GM23338 (cell line): ENCODE measurements at regions not wholly inside any gene's neighbourhood (a gene's known extent, or its start where the extent isn't known, plus 50 kb on each side); places are given as distances from the start of the nearest gene placed in this dataset.
A peak's percentile ranks its signal among the peaks of the same experiment; 100 is the strongest.

Experiments used
- ATAC-seq: fragments of 200-7000 bp; cut with Tn5 transposase; 3 replicates; pipeline ENCODE4 v1.9.1; 2020
- DNase-seq: peaks from one replicate; pipeline ENCODE4 v3.0.0-alpha.2; 2015; ENCODE audit warnings: low spot score
- H2AFZ ChIP-seq: fragments of 200-600 bp; sonication (generic); 2 replicates; pipeline ENCODE4 v1.8.0; 2016; ENCODE audit warnings: antibody characterized with exemption, mild to moderate bottlenecking, moderate library complexity
- H3F3A ChIP-seq: fragments of 200-600 bp; sonication (generic); replicated peaks from 2 replicates; pipeline ENCODE4 v1.8.0; 2017; ENCODE audit warnings: antibody characterized with exemption, mixed run types, low read depth
- H3K27ac ChIP-seq: fragments of 200-600 bp; sonication (generic); 2 replicates; pipeline ENCODE4 v1.6.1; 2016; ENCODE audit warnings: low read depth
- H3K27me3 ChIP-seq: fragments of 200-600 bp; sonication (generic); 2 replicates; pipeline ENCODE4 v1.8.0; 2016; ENCODE audit warnings: mild to moderate bottlenecking, mixed run types, moderate library complexity; ENCODE audit not compliant: insufficient read depth
- H3K36me3 ChIP-seq: fragments of 200-600 bp; sonication (generic); 2 replicates; pipeline ENCODE4 v1.8.0; 2016; ENCODE audit warnings: mild to moderate bottlenecking; ENCODE audit not compliant: insufficient read depth
- H3K4me1 ChIP-seq: fragments of 200-600 bp; sonication (generic); 2 replicates; pipeline ENCODE4 v1.8.0; 2016; ENCODE audit warnings: mild to moderate bottlenecking, moderate library complexity; ENCODE audit not compliant: insufficient read depth
- H3K4me2 ChIP-seq: fragments of 200-600 bp; sonication (generic); 2 replicates; pipeline ENCODE4 v1.7.1; 2017; ENCODE audit warnings: mixed run types
- H3K4me3 ChIP-seq: fragments of 200-600 bp; sonication (generic); 2 replicates; pipeline ENCODE4 v1.6.1; 2016; ENCODE audit warnings: mixed run types
- H3K79me2 ChIP-seq: fragments of 200-600 bp; sonication (generic); replicated peaks from 2 replicates; pipeline ENCODE4 v1.8.0; 2017; ENCODE audit warnings: mild to moderate bottlenecking; ENCODE audit not compliant: insufficient read depth
- H3K9me2 ChIP-seq: fragments of 200-600 bp; sonication (generic); 2 replicates; pipeline ENCODE4 v1.8.0; 2017; ENCODE audit not compliant: insufficient read depth
- H4K20me1 ChIP-seq: fragments of 200-600 bp; sonication (generic); replicated peaks from 2 replicates; pipeline ENCODE4 v1.8.0; 2017; ENCODE audit warnings: mild to moderate bottlenecking; ENCODE audit not compliant: insufficient read depth
- H3K27ac Mint-ChIP-seq: 2 replicates; pipeline ENCODE4 v1.8.0; 2020; ENCODE audit warnings: inconsistent platforms, mild to moderate bottlenecking, moderate library complexity, mixed read lengths
- H3K27me3 Mint-ChIP-seq: 3 replicates; pipeline ENCODE4 v1.8.0; 2022; ENCODE audit warnings: low read depth, mild to moderate bottlenecking, moderate library complexity, mixed read lengths, inconsistent platforms; ENCODE audit not compliant: insufficient read depth, poor library complexity
- H3K36me3 Mint-ChIP-seq: 3 replicates; pipeline ENCODE4 v1.8.0; 2021; ENCODE audit warnings: low read depth, mild to moderate bottlenecking, inconsistent platforms, moderate library complexity, mixed read lengths
- H3K4me1 Mint-ChIP-seq: 3 replicates; pipeline ENCODE4 v1.8.0; 2020; ENCODE audit warnings: mild to moderate bottlenecking, inconsistent platforms, mixed read lengths
- H3K4me3 Mint-ChIP-seq: 3 replicates; pipeline ENCODE4 v1.8.0; 2021; ENCODE audit warnings: moderate library complexity, mild to moderate bottlenecking, inconsistent platforms, mixed read lengths
- H3K9me3 Mint-ChIP-seq: 3 replicates; pipeline ENCODE4 v1.8.0; 2020; ENCODE audit warnings: moderate library complexity, mild to moderate bottlenecking, inconsistent platforms, mixed read lengths
- CREB1 ChIP-seq: fragments of 250-450 bp; sonication (Bioruptor Pico); IDR thresholded peaks from 2 replicates; pipeline ENCODE4 v1.5.0; 2020; ENCODE audit warnings: low read depth, mild to moderate bottlenecking, moderate library complexity
- EZH2 ChIP-seq: fragments of 200-600 bp; sonication (generic); IDR thresholded peaks from one replicate; pipeline ENCODE4 v1.8.0; 2017; ENCODE audit warnings: antibody characterized with exemption, mild to moderate bottlenecking, low read depth; ENCODE audit not compliant: unreplicated experiment
- EZH2phosphoT487 ChIP-seq: fragments of 200-600 bp; sonication (generic); IDR thresholded peaks from one replicate; pipeline ENCODE4 v1.8.1; 2018; ENCODE audit warnings: antibody characterized with exemption; ENCODE audit not compliant: unreplicated experiment
- JUNB ChIP-seq: IDR thresholded peaks from one replicate; pipeline ENCODE4 v1.6.1; 2016; ENCODE audit warnings: antibody characterized with exemption; ENCODE audit not compliant: unreplicated experiment
- NANOG ChIP-seq: IDR thresholded peaks from 2 replicates; pipeline ENCODE4 v1.6.1; 2016; ENCODE audit warnings: antibody characterized with exemption, borderline replicate concordance
- POLR2AphosphoS5 ChIP-seq: IDR thresholded peaks from 2 replicates; pipeline ENCODE4 v1.6.1; 2016; ENCODE audit warnings: antibody characterized with exemption, low read depth
- STAT1 ChIP-seq: IDR thresholded peaks from one replicate; pipeline ENCODE4 v1.6.1; 2016; ENCODE audit warnings: antibody characterized with exemption; ENCODE audit not compliant: unreplicated experiment
- ZNF114 ChIP-seq: fragments of 250-450 bp; sonication (Bioruptor Pico); IDR thresholded peaks from 2 replicates; pipeline ENCODE4 v1.5.0; 2020; ENCODE audit warnings: mild to moderate bottlenecking, moderate library complexity
- ZNF331 ChIP-seq: fragments of 250-450 bp; sonication (Bioruptor Pico); IDR thresholded peaks from 2 replicates; pipeline ENCODE4 v1.5.0; 2020; ENCODE audit warnings: low read depth, mild to moderate bottlenecking, moderate library complexity
- TF ChIP-seq, protein P1 (sequence below): IDR thresholded peaks from one replicate; pipeline ENCODE4 v1.6.1; 2018; ENCODE audit warnings: antibody characterized with exemption; ENCODE audit not compliant: unreplicated experiment
- TF ChIP-seq, protein P2 (sequence below): fragments of 250-450 bp; sonication (Bioruptor Pico); IDR thresholded peaks from 2 replicates; pipeline ENCODE4 v1.5.0; 2020; ENCODE audit warnings: mild to moderate bottlenecking, moderate library complexity
- TF ChIP-seq, protein P3 (sequence below), 2 experiments: fragments of 200-600 bp in 1 of 2; sonication (generic) in 1 of 2; conservative IDR thresholded peaks; 2 replicates each; pipeline versions ENCODE4 v1.5.1 to v1.6.1; 2016 to 2017; ENCODE audit warnings: antibody characterized with exemption in 2 of 2, low read depth in 2 of 2, mild to moderate bottlenecking in 2 of 2, moderate library complexity in 1 of 2
- TF ChIP-seq, protein P4 (sequence below): IDR thresholded peaks from 2 replicates; pipeline ENCODE4 v1.6.1; 2016; ENCODE audit warnings: antibody characterized with exemption

DNA sequence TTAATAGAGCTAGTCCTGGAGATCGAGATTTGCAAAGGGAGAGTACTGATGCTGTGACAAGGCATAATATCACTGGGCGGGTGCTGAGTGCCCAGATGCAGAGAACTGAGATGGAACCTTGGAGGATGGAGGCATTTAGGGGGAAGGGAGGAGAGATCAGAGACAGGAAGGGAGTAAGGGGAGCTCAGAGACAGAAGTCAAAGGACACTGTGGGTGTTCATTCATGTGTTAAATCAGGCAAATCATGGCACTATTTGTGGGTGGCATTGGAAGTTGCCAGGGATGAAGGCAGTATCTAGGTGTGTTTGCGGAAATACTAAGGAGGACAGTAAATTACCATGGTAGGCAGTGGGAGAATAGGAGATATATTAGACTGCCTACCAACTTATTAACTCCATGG, 135.0 kb downstream of the RBM46 start:
- Histone ChIP-seq H2AFZ (0 out of 2 replicates have a peak overlapping the region, but pooled peaks have one; percentile 38), H3K4me1 (peaks cover 30% of the 10 kb centered on the region), H3K79me2 (no peaks in the 10 kb centered on the region), H3F3A (no peaks in the 10 kb centered on the region), H3K9me2 (peaks cover 15% of the 10 kb centered on the region), H3K27ac (no peak overlapping the region), H3K4me2 (peak overlapping the region; percentile 6; the same call in 1 of the 2 replicates), H3K36me3 (no peaks in the 10 kb centered on the region), H3K27me3 (no peaks in the 10 kb centered on the region), H3K4me3 (no peak overlapping the region), H4K20me1 (no peaks in the 10 kb centered on the region)
- Mint-ChIP-seq H3K36me3 (no peaks in the 10 kb centered on the region), H3K9me3 (no peaks in the 10 kb centered on the region), H3K4me3 (no peak overlapping the region), H3K27me3 (no peaks in the 10 kb centered on the region), H3K4me1 (peaks cover 34% of the 10 kb centered on the region), H3K27ac (peak overlapping the region; percentile 8; the same call in 1 of the 2 replicates)
- TF ChIP-seq STAT1 (no peak), ZNF331 (no peak), CREB1 (CRISPR knock-in tag) (no peak), EZH2phosphoT487 (no peak), JUNB (no peak), NANOG (peak; percentile 80), POLR2AphosphoS5 (no peak), EZH2 (no peak), ZNF114 (no peak)
- TF ChIP-seq, protein P1, sequence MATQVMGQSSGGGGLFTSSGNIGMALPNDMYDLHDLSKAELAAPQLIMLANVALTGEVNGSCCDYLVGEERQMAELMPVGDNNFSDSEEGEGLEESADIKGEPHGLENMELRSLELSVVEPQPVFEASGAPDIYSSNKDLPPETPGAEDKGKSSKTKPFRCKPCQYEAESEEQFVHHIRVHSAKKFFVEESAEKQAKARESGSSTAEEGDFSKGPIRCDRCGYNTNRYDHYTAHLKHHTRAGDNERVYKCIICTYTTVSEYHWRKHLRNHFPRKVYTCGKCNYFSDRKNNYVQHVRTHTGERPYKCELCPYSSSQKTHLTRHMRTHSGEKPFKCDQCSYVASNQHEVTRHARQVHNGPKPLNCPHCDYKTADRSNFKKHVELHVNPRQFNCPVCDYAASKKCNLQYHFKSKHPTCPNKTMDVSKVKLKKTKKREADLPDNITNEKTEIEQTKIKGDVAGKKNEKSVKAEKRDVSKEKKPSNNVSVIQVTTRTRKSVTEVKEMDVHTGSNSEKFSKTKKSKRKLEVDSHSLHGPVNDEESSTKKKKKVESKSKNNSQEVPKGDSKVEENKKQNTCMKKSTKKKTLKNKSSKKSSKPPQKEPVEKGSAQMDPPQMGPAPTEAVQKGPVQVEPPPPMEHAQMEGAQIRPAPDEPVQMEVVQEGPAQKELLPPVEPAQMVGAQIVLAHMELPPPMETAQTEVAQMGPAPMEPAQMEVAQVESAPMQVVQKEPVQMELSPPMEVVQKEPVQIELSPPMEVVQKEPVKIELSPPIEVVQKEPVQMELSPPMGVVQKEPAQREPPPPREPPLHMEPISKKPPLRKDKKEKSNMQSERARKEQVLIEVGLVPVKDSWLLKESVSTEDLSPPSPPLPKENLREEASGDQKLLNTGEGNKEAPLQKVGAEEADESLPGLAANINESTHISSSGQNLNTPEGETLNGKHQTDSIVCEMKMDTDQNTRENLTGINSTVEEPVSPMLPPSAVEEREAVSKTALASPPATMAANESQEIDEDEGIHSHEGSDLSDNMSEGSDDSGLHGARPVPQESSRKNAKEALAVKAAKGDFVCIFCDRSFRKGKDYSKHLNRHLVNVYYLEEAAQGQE: no peak
- TF ChIP-seq, protein P2, sequence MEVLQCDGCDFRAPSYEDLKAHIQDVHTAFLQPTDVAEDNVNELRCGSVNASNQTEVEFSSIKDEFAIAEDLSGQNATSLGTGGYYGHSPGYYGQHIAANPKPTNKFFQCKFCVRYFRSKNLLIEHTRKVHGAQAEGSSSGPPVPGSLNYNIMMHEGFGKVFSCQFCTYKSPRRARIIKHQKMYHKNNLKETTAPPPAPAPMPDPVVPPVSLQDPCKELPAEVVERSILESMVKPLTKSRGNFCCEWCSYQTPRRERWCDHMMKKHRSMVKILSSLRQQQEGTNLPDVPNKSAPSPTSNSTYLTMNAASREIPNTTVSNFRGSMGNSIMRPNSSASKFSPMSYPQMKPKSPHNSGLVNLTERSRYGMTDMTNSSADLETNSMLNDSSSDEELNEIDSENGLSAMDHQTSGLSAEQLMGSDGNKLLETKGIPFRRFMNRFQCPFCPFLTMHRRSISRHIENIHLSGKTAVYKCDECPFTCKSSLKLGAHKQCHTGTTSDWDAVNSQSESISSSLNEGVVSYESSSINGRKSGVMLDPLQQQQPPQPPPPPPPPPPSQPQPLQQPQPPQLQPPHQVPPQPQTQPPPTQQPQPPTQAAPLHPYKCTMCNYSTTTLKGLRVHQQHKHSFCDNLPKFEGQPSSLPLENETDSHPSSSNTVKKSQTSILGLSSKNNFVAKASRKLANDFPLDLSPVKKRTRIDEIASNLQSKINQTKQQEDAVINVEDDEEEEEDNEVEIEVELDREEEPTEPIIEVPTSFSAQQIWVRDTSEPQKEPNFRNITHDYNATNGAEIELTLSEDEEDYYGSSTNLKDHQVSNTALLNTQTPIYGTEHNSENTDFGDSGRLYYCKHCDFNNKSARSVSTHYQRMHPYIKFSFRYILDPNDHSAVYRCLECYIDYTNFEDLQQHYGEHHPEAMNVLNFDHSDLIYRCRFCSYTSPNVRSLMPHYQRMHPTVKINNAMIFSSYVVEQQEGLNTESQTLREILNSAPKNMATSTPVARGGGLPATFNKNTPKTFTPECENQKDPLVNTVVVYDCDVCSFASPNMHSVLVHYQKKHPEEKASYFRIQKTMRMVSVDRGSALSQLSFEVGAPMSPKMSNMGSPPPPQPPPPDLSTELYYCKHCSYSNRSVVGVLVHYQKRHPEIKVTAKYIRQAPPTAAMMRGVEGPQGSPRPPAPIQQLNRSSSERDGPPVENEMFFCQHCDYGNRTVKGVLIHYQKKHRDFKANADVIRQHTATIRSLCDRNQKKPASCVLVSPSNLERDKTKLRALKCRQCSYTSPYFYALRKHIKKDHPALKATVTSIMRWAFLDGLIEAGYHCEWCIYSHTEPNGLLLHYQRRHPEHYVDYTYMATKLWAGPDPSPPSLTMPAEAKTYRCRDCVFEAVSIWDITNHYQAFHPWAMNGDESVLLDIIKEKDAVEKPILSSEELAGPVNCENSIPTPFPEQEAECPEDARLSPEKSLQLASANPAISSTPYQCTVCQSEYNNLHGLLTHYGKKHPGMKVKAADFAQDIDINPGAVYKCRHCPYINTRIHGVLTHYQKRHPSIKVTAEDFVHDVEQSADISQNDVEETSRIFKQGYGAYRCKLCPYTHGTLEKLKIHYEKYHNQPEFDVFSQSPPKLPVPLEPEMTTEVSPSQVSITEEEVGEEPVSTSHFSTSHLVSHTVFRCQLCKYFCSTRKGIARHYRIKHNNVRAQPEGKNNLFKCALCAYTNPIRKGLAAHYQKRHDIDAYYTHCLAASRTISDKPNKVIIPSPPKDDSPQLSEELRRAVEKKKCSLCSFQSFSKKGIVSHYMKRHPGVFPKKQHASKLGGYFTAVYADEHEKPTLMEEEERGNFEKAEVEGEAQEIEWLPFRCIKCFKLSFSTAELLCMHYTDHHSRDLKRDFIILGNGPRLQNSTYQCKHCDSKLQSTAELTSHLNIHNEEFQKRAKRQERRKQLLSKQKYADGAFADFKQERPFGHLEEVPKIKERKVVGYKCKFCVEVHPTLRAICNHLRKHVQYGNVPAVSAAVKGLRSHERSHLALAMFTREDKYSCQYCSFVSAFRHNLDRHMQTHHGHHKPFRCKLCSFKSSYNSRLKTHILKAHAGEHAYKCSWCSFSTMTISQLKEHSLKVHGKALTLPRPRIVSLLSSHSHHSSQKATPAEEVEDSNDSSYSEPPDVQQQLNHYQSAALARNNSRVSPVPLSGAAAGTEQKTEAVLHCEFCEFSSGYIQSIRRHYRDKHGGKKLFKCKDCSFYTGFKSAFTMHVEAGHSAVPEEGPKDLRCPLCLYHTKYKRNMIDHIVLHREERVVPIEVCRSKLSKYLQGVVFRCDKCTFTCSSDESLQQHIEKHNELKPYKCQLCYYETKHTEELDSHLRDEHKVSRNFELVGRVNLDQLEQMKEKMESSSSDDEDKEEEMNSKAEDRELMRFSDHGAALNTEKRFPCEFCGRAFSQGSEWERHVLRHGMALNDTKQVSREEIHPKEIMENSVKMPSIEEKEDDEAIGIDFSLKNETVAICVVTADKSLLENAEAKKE (CRISPR knock-in tag): peak; percentile 88
- TF ChIP-seq, protein P3, sequence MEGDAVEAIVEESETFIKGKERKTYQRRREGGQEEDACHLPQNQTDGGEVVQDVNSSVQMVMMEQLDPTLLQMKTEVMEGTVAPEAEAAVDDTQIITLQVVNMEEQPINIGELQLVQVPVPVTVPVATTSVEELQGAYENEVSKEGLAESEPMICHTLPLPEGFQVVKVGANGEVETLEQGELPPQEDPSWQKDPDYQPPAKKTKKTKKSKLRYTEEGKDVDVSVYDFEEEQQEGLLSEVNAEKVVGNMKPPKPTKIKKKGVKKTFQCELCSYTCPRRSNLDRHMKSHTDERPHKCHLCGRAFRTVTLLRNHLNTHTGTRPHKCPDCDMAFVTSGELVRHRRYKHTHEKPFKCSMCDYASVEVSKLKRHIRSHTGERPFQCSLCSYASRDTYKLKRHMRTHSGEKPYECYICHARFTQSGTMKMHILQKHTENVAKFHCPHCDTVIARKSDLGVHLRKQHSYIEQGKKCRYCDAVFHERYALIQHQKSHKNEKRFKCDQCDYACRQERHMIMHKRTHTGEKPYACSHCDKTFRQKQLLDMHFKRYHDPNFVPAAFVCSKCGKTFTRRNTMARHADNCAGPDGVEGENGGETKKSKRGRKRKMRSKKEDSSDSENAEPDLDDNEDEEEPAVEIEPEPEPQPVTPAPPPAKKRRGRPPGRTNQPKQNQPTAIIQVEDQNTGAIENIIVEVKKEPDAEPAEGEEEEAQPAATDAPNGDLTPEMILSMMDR (conservative IDR thresholded peaks at IDR 0.05; ENCODE audit: low read depth in 2 of 2): no peak
- TF ChIP-seq, protein P4, sequence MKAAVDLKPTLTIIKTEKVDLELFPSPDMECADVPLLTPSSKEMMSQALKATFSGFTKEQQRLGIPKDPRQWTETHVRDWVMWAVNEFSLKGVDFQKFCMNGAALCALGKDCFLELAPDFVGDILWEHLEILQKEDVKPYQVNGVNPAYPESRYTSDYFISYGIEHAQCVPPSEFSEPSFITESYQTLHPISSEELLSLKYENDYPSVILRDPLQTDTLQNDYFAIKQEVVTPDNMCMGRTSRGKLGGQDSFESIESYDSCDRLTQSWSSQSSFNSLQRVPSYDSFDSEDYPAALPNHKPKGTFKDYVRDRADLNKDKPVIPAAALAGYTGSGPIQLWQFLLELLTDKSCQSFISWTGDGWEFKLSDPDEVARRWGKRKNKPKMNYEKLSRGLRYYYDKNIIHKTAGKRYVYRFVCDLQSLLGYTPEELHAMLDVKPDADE: peak; percentile 54; the same call in 1 of the 2 replicates
- peak; percentile 23 for DNase-seq
- peak; percentile 69 for ATAC-seq
